HG02938 (cell line): ENCODE measurements at regions not wholly inside any gene's neighbourhood (a gene's known extent, or its start where the extent isn't known, plus 50 kb on each side); places are given as distances from the start of the nearest gene placed in this dataset.
"Not testable (repeated sequence)": the region's sequence is repeated elsewhere in the genome, so short reads cannot be mapped to it uniquely, and the experiment has no call there.

Experiments used
- ATAC-seq: cut with Tn5 transposase; IDR thresholded peaks from one replicate; pipeline ENCODE4 v1.9.1; 2021; ENCODE audit warnings: mild to moderate bottlenecking, moderate library complexity; ENCODE audit not compliant: unreplicated experiment

DNA sequence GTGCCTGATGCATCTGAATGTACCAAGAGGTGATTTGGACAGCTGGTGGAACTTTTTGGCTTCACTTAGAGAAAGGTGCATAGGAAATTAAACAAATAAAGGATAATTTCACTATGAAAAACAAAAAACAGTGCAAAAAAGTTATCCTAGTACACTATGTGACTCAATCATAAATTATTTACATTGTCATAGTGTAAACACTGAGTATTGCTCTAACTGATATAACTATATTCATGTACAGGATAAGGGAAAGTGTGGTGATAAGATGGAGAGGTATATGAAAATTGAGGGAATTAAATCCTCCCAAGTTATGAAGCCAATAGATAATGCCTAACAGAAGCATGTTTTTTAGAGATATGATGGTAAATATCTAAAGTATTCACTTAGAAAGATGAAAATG is 50.2 kb upstream of the CPNE4 start:
- ATAC-seq: no peak

DNA sequence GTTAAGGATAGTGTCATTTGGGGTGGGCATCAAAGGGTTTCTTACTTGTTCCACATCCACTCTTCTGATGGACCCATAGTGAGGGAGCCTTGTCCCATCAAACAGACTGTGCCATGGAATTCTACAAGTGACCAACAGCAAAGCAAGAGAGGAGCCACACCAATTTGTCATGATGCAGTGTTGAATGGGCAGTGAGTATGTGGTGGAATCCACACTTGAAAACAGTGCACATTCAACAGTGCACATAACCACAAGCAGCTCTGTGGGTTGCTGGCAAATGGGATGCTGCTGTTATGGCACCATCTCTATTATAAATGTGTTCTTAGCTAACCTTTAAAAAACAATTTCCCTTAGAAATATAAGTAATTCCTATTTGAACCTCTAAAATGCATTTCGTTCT is 52.5 kb upstream of the CPNE4 start:
- ATAC-seq: no peak

DNA sequence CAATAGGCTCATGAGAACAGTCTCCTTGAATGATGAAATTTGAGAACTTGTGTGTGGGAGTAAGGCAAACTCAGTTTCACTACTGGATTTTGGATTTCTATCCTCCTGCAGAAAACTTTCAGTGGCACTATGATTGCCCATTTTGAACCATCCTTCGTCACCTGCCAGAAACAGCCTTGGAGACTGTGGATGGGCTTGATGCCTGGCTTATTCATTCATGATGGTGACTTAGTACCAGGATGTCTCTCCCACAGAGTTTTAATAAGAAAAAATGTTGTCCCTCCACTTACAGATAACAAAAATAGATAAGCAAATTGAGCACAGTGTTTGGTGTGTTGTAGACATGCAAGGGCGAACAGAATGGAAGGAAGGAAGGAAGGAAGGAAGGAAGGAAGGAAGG is 53.5 kb upstream of the CPNE4 start:
- no peak for ATAC-seq

DNA sequence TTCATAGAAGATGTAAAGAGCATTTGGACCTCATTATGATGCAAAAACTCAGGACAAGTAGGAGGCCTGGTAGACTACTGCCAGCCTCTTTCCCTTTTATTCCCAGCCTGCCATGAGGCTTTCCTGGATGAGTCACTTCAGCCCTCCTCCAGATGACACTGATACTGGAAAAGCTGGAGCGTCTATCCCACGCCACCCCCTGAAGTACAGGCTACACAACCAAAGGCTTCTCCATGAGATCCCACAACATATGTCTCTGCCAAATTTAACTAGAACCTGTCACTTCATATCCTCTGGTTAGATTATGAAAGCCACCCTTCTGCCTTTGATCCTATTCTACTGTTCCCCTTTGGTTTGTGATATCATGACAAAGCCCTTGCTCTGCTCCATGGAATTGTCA is 56.1 kb upstream of the CPNE4 start:
- ATAC-seq: no peak

DNA sequence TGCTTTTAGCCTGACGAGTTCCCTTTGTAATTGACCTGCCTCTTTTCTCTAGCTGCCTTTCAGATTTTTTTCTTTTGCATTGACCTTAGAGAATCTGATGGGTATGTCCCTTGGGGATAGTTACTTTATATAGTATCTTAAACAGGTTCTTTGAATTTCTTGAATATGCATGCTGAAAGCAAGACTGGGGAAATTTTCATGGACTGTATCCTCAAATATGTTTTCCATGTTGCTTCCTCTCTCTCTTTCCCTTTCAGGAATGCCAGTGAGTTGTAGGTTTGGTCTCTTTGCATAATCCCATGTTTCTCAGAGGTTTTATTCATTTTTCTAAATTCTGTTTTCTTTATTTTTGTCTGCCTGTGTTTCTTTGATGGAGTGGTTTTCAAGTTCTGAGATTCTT is 81.8 kb upstream of the CPNE4 start:
- no peak for ATAC-seq

DNA sequence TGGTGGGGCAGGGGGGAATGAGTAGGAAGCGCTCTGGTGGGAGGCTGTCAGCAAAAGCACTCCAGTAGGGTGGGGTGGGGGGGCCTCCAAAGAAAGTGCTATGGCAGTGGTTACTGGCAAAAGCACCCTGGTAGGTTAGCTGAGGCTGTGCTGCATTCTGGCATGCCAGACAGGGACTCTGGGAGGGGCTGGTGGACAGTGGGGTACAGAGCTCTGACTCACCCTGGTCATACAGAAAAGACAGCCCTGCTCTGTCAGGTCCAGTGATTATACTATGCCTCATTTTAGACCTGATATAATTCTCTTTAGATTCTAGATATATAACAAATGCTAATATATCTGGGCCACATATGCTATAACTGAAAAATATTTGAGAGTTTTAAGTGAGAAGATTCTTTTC is 82.8 kb upstream of the CPNE4 start:
- no peak for ATAC-seq

DNA sequence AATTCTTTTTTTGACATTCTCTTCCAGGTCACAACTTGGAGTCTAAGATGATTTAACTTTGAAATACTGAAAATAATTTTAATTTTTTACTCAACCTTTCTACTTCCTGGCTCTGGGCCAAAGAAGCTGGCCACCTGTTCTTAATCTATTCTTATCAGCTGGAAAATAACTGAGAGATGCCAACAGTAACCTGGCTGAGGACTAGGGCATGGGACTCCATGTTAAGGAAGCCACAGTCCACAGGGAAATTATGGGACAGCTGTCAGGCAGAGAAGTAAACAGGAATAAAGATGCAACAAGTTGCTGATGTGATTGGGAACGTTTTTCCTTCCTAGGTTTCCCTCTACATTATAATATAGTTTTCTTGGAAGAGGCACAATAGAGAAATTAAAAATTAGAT is 84.7 kb upstream of the CPNE4 start:
- no peak for ATAC-seq

DNA sequence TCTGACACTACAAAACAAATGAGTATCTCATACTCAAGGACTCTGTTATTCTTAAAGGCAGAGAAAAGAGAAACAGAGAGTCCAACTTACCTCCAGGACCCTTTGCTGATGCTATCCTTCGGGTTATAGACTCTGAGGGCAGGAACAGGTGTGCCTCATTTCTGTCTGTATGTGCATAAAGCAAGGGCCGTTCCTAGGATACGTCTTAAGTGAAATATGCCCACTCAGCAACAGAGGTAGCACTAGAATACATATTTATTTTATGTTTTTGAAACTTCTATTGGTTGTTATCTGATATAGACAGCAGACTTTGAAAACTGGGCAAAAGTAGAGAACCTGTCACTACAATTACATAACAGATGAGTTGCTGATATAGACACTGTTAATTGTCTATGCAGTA is 89.3 kb upstream of the CPNE4 start:
- no peak for ATAC-seq

DNA sequence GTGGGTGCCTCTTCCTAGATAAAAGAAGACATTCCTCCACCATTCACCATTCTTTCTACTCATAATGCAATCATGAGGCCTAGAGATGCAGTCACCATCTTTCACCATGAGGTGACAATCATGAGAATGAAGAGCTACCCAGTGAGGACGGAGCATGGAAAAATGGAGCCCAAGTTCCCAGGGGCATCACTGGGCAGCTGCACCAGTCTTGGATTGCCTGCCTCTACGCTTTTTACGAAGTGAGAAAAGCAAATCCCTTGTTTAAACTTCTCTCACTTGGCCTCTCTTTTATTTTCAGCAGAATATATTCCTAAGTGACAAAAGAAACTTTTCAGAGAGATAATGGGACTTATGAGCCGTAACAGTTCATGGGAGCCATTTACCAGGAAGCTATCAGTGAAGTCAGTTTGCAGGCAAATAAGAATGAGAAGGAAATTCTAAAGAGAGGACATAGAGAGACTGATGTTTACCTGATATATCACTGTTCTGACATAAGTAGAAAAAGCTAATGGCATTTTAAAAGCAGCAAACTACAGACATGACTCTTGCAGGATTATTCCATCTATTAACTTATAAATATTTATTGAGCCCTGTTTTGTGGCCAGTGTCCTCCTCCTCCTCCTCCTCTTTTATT is 90.0 kb upstream of the CPNE4 start:
- ATAC-seq: no peak

DNA sequence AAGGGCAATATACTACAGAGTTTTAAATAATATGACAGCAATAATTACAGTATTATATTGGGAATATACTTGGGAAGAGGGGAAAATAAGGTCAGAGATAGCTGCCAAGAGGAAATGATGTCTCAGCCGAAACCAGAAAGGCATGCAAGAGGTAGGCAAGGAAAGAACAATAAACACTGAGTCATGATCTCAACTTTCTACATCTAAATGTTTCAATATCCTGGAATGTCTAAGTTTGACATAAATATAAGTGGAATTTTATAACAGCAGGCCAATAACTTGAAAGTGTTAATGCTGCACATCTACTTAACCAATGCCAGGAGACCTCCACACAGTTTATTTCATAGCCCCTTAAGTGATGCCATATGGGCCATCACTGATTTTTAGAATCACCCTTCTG is 99.8 kb upstream of the CPNE4 start:
- ATAC-seq: no peak

DNA sequence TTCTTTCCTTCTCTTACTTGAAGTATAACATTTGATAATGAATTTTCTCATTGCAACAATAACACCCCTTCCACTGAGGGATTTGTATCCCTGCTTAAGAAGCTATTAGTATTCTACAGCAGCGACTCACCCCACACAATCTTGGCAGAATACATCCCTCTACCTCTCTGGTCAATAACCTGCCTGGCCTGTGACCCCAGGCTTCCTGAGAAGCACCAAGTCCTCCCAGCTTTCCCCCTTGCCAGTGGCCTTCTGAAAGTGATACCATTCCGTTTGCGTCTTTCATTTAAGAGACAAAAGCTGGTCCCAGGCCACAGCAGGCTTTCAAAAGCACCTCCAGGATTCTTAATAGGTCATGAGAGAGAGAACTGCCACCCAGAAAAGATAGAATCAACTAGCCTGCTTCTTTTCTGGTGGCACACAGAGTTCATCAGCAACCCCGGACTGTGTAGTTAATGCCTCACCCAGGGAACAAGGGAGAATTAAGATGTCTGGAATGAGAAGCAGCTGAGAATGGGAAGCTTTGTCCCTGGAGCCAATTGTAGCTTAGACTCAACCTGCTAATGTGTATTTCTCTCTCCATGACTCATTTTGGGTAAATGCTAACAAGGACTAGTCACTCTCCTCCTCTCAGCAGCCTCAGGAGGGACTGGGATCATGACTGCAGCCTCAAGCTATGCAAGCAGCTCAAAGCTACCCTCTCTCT is 101.0 kb upstream of the CPNE4 start:
- ATAC-seq: no peak

DNA sequence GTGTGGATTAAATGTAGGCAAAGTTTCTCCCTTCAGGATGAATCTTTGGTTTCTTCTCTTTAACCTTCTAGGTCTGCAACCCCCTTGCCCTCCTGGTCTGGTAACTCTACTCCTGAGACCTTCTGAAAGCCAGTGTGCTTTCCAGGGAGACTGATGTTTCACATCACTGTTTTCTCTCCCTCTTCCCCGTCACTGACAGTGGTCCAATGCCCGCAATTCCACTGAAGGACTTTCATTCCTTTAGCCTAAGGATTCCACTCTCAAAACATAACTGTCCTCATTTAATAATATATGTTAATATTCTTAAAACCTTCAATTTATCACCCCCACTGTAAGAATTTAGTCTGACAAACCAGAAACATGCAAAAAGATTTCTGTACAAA is 101.5 kb upstream of the CPNE4 start:
- ATAC-seq: no peak

DNA sequence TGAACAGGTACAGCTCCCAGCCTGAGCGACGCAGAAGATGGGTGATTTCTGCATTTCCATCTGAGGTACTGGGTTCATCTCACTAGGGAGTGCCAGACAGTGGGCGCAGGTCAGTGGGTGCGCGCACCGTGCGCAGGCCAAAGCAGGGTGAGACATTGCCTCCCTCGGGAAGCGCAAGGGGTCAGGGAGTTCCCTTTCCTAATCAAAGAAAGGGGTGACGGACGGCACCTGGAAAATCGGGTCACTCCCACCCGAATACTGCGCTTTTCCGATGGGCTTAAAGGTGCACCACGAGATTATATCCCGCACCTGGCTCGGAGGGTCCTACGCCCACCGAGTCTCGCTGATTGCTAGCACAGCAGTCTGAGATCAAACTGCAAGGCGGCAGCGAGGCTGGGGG is 102.1 kb upstream of the CPNE4 start:
- ATAC-seq: not testable (repeated sequence)

DNA sequence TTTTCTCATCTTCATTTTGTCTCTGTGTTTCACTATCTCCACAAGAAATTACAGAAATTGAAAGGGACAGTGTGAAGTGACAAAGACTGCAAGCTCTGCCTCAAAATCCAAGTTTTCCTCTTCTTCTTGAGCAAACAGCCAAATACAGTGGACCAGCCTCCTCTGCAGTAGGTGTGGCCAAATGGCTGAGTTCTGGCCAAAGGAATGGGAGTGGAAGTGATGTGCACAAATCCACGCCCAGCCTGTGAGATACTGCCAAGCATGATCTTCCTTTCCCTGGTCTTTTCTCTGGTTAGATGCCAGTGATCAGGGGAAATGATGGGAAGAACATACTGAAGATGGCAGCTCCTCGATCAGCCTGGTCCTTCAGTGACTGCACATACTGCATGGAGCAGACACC is 111.0 kb upstream of the CPNE4 start:
- no peak for ATAC-seq

DNA sequence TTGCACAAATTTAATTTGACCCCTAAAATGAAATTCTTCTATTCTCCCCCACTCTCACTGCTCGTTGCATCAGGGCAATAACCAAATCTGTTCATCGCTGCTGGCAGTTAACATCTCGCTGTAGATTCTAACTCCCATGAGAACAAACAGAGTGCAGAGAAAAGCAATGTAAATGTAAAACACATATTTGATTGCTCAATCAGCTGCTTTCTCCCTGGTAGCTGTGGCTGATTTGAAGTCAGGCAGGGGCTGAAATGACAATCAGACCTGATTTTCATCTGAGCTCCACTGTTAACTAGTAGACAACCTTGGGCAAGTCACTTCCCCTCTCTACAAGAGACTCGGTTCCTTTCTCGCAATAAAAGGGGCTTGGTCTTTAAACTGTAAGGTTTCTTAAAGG is 119.8 kb upstream of the CPNE4 start:
- ATAC-seq: no peak

DNA sequence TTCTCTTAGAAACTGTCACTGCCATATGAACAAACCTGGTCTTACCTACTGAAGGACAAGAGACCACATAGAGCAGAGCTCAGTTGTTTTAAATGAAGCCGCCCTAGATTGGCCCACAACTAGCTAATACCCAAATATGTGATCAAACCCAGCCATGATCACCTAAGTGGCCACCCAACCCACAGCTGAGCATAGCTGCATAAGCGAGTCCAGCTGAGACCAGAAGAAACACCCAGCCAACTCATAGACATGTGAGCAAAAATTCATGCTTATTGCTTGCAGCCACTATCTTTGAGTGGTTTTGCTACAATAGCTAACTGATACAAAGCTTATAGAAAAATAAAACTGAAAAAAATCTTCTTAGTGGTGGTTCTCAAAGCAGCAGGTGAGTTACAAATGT is 124.3 kb upstream of the CPNE4 start:
- no peak for ATAC-seq

DNA sequence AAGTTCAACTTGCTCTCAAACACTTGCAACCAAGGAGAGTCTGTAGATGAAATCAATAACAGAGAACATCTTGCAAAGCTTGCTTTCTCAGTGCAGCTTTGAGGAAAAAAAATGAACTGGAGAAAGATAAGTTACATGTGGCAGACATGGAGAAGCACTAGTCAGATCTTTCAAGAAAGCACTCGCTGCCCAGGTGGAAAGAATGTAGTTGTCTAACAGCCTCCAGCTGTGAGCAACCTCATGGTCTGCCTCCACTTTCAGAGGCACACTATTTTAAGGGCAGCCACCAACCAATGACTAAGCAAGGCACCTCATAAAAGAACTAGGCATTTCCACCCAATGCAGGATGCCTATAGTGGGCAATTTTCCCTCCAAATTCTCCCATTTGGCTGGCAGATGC is 125.4 kb upstream of the CPNE4 start:
- ATAC-seq: no peak

DNA sequence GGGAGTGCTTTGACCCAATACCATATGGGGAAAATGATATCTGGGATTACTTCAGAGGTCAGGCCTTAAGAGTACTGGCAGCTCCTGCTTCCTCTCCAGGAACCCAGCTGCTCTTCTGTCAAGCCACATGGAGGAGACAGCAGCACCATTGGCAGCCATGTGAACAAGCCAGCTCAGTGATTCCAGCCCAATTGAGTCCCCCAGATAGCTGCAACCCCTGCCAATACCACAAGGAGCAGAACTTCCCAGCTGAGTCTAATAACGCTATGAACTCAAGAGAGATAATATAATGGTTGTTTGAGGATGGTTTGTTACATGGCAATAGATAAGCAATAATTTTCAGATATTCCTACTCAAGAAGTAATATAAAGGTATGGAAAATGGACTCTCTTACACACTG is 126.8 kb upstream of the CPNE4 start:
- no peak for ATAC-seq

DNA sequence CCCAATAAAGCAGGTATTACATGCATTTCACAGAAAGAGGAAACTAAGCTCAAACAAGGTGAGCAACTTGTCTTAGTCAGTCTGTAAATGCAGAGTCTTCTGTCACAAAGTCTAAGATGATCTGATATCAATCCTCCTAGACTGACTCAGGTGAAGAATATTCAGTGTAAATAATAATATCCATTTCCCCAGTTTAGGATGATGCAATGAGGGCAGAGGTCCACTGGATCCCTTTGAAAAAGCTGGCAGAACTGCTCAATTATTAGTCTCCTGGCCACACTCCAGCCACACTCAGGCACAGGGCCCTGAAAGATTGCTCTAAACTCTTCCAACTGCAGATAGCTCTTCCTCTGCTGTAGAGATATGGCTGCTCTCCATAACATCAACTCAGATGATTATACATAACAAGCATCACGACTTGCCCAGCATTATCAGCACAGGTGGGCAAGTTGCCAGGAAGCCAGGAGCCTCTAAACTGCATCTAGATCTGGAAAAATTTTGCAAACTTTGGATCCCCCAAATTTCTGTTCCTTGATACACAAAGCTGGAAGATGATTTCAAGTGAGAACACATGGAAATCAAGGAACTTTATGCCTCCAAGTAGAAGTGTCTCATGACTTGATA is 129.8 kb upstream of the CPNE4 start:
- no peak for ATAC-seq

DNA sequence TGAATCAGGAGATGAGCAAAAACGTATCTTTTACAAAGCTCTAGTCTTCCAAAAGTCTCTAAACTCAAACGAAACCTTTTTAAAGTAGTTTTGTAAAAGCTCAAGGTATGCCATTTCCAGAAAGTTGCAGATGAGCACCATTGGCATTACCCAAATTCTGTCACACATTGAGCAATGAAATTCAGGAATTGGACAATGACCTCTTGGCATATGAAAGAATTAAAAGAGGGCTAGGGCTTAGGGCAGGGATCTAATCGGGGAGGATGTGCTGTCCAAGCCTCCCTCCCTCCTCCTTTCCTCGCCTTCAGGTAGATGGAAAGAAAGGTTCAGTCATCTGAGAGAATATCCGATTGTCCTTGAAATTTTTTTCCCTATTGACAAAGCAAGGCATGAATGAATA is 133.1 kb upstream of the CPNE4 start:
- no peak for ATAC-seq

DNA sequence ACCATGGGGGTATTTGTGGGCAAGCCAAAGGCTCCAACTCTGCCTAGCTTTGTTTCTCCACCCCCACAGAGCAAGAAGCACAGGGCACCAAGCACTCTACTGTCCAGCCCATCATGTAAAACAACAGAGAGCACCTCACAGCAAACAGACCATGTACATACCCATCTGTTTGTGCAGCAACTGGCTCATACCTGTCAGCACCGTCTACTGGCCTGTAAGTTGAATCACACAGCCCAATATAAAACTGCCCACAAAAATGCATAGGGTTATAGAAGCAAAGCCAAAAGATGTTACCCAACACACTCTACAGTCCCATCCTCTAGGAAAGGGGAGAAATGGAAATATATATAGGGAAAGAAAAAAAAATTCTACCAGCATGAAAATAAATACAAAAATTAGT is 139.7 kb upstream of the CPNE4 start:
- no peak for ATAC-seq

DNA sequence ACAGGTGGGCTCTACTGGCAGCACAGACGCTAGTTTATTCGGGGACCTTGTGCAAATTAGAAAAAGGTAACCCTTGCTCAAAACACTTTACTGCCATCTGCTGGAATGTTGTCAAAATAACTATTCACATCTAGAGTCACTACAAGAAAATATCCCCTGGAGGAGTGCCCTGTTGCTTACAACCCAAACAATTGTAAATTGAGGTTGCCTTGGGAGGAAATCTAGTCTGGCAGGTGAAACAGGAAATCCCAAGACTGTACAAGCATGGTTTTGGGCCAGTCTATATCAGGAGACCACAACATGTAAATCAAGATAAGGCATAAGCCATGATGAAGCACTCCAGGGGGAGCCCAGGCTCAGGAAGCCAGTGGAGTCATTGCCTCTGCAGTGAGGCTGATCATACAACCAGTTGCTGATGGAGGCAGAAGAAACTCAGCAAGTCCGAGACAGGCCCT is 136.8 kb upstream of the ACP3 start:
- ATAC-seq: peak; percentile 58

DNA sequence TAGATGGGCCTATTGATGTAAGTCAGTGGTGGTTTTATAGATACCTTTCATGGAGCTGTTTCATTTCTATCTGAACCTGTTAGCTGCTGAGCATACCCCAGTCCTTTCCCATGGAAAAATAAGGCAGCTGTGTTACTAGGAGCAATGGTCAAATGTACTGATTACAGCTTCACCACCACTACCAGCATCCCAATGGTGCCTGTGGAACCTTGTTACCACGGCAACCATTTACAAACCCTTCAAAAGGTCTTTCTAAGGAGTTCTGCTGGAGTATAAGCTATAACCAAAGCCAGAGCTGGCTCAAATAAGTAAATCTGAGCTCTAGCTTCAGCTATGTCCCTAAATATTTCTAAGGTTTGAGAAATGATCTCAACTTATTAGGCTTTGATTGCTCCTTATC is 133.4 kb upstream of the ACP3 start:
- ATAC-seq: no peak
